ENCODE measurements at regions not wholly inside any gene's neighbourhood (a gene's known extent, or its start where the extent isn't known, plus 50 kb on each side); places are given as distances from the start of the nearest gene placed in this dataset.
"Not testable (repeated sequence)": the region's sequence is repeated elsewhere in the genome, so short reads cannot be mapped to it uniquely, and the experiment has no call there.

- H3K9me3 Mint-ChIP-seq = peaks cover 20% of the 10 kb centered on the region
- H3K4me1 ChIP-seq (ENCODE audit: insufficient read depth); H2AFZ ChIP-seq; H4K20me1 ChIP-seq (replicated peaks; ENCODE audit: insufficient read depth); H3K4me3 ChIP-seq; H3K4me2 ChIP-seq; H3K9me2 ChIP-seq (ENCODE audit: insufficient read depth); DNase-seq (ENCODE audit: low spot score); H3K27me3 ChIP-seq (ENCODE audit: insufficient read depth); ATAC-seq; H3K27me3 Mint-ChIP-seq (ENCODE audit: insufficient read depth, low read depth, poor library complexity); H3K36me3 Mint-ChIP-seq (ENCODE audit: low read depth); H3K27ac Mint-ChIP-seq; H3K36me3 ChIP-seq (ENCODE audit: insufficient read depth); H3K4me3 Mint-ChIP-seq; H3K27ac ChIP-seq (ENCODE audit: low read depth); H3K79me2 ChIP-seq (replicated peaks; ENCODE audit: insufficient read depth); H3F3A ChIP-seq (replicated peaks; ENCODE audit: low read depth); H3K4me1 Mint-ChIP-seq: not testable (repeated sequence)
Measured at GRCh38 chr12:10453-10852, 56.1 kb upstream of the IQSEC3 start.

DNA sequence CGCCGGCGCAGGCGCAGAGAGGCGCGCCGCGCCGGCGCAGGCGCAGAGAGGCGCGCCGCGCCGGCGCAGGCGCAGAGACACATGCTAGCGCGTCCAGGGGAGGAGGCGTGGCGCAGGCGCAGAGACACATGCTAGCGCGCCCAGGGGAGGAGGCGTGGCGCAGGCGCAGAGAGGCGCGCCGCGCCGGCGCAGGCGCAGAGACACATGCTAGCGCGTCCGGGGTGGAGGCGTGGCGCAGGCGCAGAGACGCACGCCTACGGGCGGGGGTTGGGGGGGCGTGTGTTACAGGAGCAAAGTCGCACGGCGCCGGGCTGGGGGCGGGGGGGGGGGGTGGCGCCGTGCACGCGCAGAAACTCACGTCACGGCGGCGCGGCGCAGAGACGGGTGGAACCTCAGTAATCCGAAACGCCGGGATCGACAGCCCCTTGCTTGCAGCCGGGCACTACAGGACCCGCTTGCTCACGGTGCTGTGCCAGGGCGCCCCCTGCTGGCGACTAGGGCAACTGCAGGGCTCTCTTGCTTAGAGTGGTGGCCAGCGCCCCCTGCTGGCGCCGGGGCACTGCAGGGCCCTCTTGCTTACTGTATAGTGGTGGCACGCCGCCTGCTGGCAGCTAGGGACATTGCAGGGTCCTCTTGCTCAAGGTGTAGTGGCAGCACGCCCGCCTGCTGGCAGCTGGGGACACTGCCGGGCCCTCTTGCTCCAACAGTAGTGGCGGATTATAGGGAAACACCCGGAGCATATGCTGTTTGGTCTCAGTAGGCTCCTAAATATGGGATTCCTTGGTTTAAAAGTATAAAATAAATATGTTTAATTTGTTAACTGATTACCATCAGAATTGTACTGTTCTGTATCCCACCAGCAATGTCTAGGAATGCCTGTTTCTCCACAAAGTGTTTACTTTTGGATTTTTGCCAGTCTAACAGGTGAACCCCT is 55.4 kb upstream of the IQSEC3 start:
- not testable (repeated sequence) for H3K9me2 ChIP-seq (ENCODE audit: insufficient read depth); H4K20me1 ChIP-seq (replicated peaks; ENCODE audit: insufficient read depth); H3K36me3 Mint-ChIP-seq (ENCODE audit: low read depth); H3K79me2 ChIP-seq (replicated peaks; ENCODE audit: insufficient read depth); H3K27me3 ChIP-seq (ENCODE audit: insufficient read depth); H3K4me1 ChIP-seq (ENCODE audit: insufficient read depth); H3K36me3 ChIP-seq (ENCODE audit: insufficient read depth); H3K27me3 Mint-ChIP-seq (ENCODE audit: insufficient read depth, low read depth, poor library complexity); H3K4me2 ChIP-seq; H3K4me3 ChIP-seq; H3K27ac Mint-ChIP-seq; H3F3A ChIP-seq (replicated peaks; ENCODE audit: low read depth); DNase-seq (ENCODE audit: low spot score); H3K27ac ChIP-seq (ENCODE audit: low read depth); ATAC-seq; H3K4me1 Mint-ChIP-seq; H2AFZ ChIP-seq; H3K4me3 Mint-ChIP-seq
- TF ChIP-seq, protein P1, sequence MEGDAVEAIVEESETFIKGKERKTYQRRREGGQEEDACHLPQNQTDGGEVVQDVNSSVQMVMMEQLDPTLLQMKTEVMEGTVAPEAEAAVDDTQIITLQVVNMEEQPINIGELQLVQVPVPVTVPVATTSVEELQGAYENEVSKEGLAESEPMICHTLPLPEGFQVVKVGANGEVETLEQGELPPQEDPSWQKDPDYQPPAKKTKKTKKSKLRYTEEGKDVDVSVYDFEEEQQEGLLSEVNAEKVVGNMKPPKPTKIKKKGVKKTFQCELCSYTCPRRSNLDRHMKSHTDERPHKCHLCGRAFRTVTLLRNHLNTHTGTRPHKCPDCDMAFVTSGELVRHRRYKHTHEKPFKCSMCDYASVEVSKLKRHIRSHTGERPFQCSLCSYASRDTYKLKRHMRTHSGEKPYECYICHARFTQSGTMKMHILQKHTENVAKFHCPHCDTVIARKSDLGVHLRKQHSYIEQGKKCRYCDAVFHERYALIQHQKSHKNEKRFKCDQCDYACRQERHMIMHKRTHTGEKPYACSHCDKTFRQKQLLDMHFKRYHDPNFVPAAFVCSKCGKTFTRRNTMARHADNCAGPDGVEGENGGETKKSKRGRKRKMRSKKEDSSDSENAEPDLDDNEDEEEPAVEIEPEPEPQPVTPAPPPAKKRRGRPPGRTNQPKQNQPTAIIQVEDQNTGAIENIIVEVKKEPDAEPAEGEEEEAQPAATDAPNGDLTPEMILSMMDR (conservative IDR thresholded peaks at IDR 0.05; ENCODE audit: low read depth in 2 of 2) = peak in 1 of 2 experiments; percentile 23; a peak in 2 of 4 replicates
- peaks cover 20% of the 10 kb centered on the region for H3K9me3 Mint-ChIP-seq

DNA sequence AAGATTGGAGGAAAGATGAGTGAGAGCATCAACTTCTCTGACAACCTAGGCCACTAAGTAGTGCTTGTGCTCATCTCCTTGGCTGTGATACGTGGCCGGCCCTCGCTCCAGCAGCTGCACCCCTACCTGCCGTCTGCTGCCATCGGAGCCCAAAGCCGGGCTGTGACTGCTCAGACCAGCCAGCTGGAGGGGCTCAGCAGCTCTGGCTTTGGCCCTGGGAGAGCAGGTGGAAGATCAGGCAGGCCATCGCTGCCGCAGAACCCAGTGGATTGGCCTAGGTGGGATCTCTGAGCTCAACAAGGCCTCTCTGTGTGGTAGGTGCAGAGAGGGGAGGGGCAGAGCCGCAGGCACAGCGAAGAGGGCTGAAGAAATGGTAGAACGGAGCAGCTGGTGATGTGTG is 54.3 kb upstream of the IQSEC3 start:
- H3K9me2 ChIP-seq (ENCODE audit: insufficient read depth); H4K20me1 ChIP-seq (replicated peaks; ENCODE audit: insufficient read depth); H3F3A ChIP-seq (replicated peaks; ENCODE audit: low read depth); H3K36me3 ChIP-seq (ENCODE audit: insufficient read depth); H3K4me3 ChIP-seq; H3K27me3 ChIP-seq (ENCODE audit: insufficient read depth); DNase-seq (ENCODE audit: low spot score); H3K4me3 Mint-ChIP-seq; H3K27ac Mint-ChIP-seq; H3K4me1 ChIP-seq (ENCODE audit: insufficient read depth); H3K27me3 Mint-ChIP-seq (ENCODE audit: insufficient read depth, low read depth, poor library complexity); H3K4me1 Mint-ChIP-seq; H3K27ac ChIP-seq (ENCODE audit: low read depth); H3K79me2 ChIP-seq (replicated peaks; ENCODE audit: insufficient read depth); H3K36me3 Mint-ChIP-seq (ENCODE audit: low read depth); H3K4me2 ChIP-seq; H2AFZ ChIP-seq; ATAC-seq: not testable (repeated sequence)
- peaks cover 20% of the 10 kb centered on the region for H3K9me3 Mint-ChIP-seq

GRCh38 chr12:12725-13640 is 53.6 kb upstream of the IQSEC3 start:
- not testable (repeated sequence) for H3K9me2 ChIP-seq (ENCODE audit: insufficient read depth); H4K20me1 ChIP-seq (replicated peaks; ENCODE audit: insufficient read depth); H3K4me1 ChIP-seq (ENCODE audit: insufficient read depth); H3K27ac ChIP-seq (ENCODE audit: low read depth); H3K36me3 ChIP-seq (ENCODE audit: insufficient read depth); H3K36me3 Mint-ChIP-seq (ENCODE audit: low read depth); DNase-seq (ENCODE audit: low spot score); H3K79me2 ChIP-seq (replicated peaks; ENCODE audit: insufficient read depth); H3K4me3 Mint-ChIP-seq; ATAC-seq; H3F3A ChIP-seq (replicated peaks; ENCODE audit: low read depth); H3K27me3 Mint-ChIP-seq (ENCODE audit: insufficient read depth, low read depth, poor library complexity); H3K27ac Mint-ChIP-seq; H3K4me1 Mint-ChIP-seq; H3K4me2 ChIP-seq; H3K4me3 ChIP-seq; H2AFZ ChIP-seq; H3K27me3 ChIP-seq (ENCODE audit: insufficient read depth)
- peaks cover 20% of the 10 kb centered on the region for H3K9me3 Mint-ChIP-seq

GRCh38 chr12:13841-14240 is 52.7 kb upstream of the IQSEC3 start:
- H3K79me2 ChIP-seq (replicated peaks; ENCODE audit: insufficient read depth); H3K4me2 ChIP-seq; H3K36me3 ChIP-seq (ENCODE audit: insufficient read depth); H3K4me1 Mint-ChIP-seq; H3K4me3 ChIP-seq; H3K9me2 ChIP-seq (ENCODE audit: insufficient read depth); H3K4me3 Mint-ChIP-seq; H3K4me1 ChIP-seq (ENCODE audit: insufficient read depth); H3K27me3 Mint-ChIP-seq (ENCODE audit: insufficient read depth, low read depth, poor library complexity); H3K36me3 Mint-ChIP-seq (ENCODE audit: low read depth); H3K27ac Mint-ChIP-seq; H3F3A ChIP-seq (replicated peaks; ENCODE audit: low read depth); H3K27me3 ChIP-seq (ENCODE audit: insufficient read depth); H4K20me1 ChIP-seq (replicated peaks; ENCODE audit: insufficient read depth); DNase-seq (ENCODE audit: low spot score); ATAC-seq; H3K27ac ChIP-seq (ENCODE audit: low read depth); H2AFZ ChIP-seq: not testable (repeated sequence)
- peaks cover 20% of the 10 kb centered on the region for H3K9me3 Mint-ChIP-seq
